GM23248 (cell line): ENCODE measurements at regions not wholly inside any gene's neighbourhood (a gene's known extent, or its start where the extent isn't known, plus 50 kb on each side); places are given as distances from the start of the nearest gene placed in this dataset.
A peak's percentile ranks its signal among the peaks of the same experiment; 100 is the strongest.

Source experiments
- DNase-seq: peaks from one replicate; pipeline ENCODE4 v3.0.0-alpha.2; 2015
- H2AFZ ChIP-seq: fragments of 200-600 bp; sonication (generic); 2 replicates; pipeline ENCODE4 v1.6.1; 2016; ENCODE audit warnings: antibody characterized with exemption
- H3F3A ChIP-seq: fragments of 200-600 bp; sonication (generic); 2 replicates; pipeline ENCODE4 v1.6.1; 2016; ENCODE audit warnings: mild to moderate bottlenecking, antibody characterized with exemption, mixed run types; ENCODE audit not compliant: insufficient read depth
- H3K27ac ChIP-seq: fragments of 200-600 bp; sonication (generic); 2 replicates; pipeline ENCODE4 v1.5.1; 2016; ENCODE audit warnings: mild to moderate bottlenecking
- H3K27me3 ChIP-seq: fragments of 200-600 bp; sonication (generic); replicated peaks from 2 replicates; pipeline ENCODE4 v1.6.1; 2016; ENCODE audit warnings: mild to moderate bottlenecking; ENCODE audit not compliant: insufficient read depth
- H3K36me3 ChIP-seq: fragments of 200-600 bp; sonication (generic); 2 replicates; pipeline ENCODE4 v1.6.1; 2016; ENCODE audit warnings: low read depth, mild to moderate bottlenecking
- H3K4me1 ChIP-seq: fragments of 200-600 bp; sonication (generic); 2 replicates; pipeline ENCODE4 v1.6.1; 2016; ENCODE audit warnings: mild to moderate bottlenecking; ENCODE audit not compliant: insufficient read depth
- H3K4me2 ChIP-seq: fragments of 200-600 bp; sonication (generic); one replicate; pipeline ENCODE4 v1.6.1; 2016; ENCODE audit warnings: mild to moderate bottlenecking; ENCODE audit not compliant: unreplicated experiment
- H3K4me3 ChIP-seq: fragments of 200-600 bp; sonication (generic); 2 replicates; pipeline ENCODE4 v1.5.1; 2016; ENCODE audit warnings: mild to moderate bottlenecking
- H3K79me2 ChIP-seq: fragments of 200-600 bp; sonication (generic); 2 replicates; pipeline ENCODE4 v1.6.1; 2016; ENCODE audit warnings: mild to moderate bottlenecking; ENCODE audit not compliant: insufficient read depth
- H3K9ac ChIP-seq: fragments of 200-600 bp; sonication (generic); 2 replicates; pipeline ENCODE4 v1.6.1; 2016; ENCODE audit warnings: mild to moderate bottlenecking
- H3K9me2 ChIP-seq: fragments of 200-600 bp; sonication (generic); 2 replicates; pipeline ENCODE4 v1.6.1; 2016; ENCODE audit warnings: mixed run types, mild to moderate bottlenecking, moderate library complexity; ENCODE audit not compliant: insufficient read depth
- H3K9me3 ChIP-seq: fragments of 200-600 bp; sonication (generic); one replicate; pipeline ENCODE4 v1.6.1; 2017; ENCODE audit warnings: low read depth
- H4K20me1 ChIP-seq: fragments of 200-600 bp; sonication (generic); 2 replicates; pipeline ENCODE4 v1.6.0; 2016; ENCODE audit not compliant: insufficient read depth
- EZH2 ChIP-seq: fragments of 200-600 bp; sonication (generic); IDR thresholded peaks from 2 replicates; pipeline ENCODE4 v1.6.1; 2018; ENCODE audit warnings: antibody characterized with exemption, mild to moderate bottlenecking; ENCODE audit not compliant: insufficient read depth, poor library complexity, severe bottlenecking
- EZH2phosphoT487 ChIP-seq: fragments of 200-600 bp; sonication (generic); IDR thresholded peaks from 2 replicates; pipeline ENCODE4 v1.6.1; 2018; ENCODE audit warnings: antibody characterized with exemption, moderate library complexity, mild to moderate bottlenecking, low read depth; ENCODE audit not compliant: insufficient read depth
- WGBS, 2 experiments: methylation state at CpG; one replicate each; pipeline ENCODE4 v1.1.6; 2015 to 2017; ENCODE audit warnings: low lambda C conversion rate in 2 of 2, low coverage in 1 of 2; ENCODE audit errors: missing lambda C conversion rate in 2 of 2; 5-methylcytosine and 5-hydroxymethylcytosine counted together
- in situ Hi-C: fragments of 300-500 bp; cut with MboI; formaldehyde crosslinking; loops from 2 replicates; pipeline ENCODE4 v1.15.0; 2020

DNA sequence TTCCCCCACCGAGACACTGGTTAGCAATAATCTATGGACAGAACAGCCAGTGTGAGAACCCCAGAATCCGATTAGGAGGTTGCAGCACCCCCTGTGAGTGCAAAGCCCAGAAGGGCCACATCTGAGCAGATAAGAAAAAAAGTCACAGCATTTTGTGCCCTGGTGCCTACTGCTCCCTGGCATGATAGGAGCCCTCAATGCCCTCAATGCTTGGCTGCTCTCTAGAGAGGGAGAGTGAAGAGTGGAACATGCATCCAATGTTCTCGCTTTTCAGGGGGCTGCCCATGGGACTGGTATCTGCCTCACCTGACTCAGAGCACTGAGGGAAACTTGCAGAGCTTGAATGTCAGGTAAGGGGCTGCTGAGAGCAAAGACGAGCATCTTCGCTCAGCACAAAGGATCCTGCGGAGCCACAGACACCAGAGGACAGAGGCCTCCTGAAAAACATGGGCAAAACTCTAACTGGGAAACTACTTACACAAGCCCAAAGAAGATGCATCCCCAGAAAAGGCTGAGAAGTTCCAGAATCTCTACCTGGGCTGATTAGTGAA is 98.0 kb upstream of the FAM20C start:
- no peaks in the 10 kb centered on the region for H3K9me2 ChIP-seq
- in situ Hi-C loops = no loop called here
- H2AFZ ChIP-seq = no peak overlapping the region
- H3K4me1 ChIP-seq = peaks cover 32% of the 10 kb centered on the region
- no peaks in the 10 kb centered on the region for H3K27me3 ChIP-seq
- no peak overlapping the region for H3K4me3 ChIP-seq
- H3K36me3 ChIP-seq = no peaks in the 10 kb centered on the region
- H4K20me1 ChIP-seq = no peaks in the 10 kb centered on the region
- no peaks in the 10 kb centered on the region for H3K9me3 ChIP-seq
- H3F3A ChIP-seq = peaks cover 23% of the 10 kb centered on the region
- no peak overlapping the region for H3K27ac ChIP-seq
- H3K79me2 ChIP-seq = no peaks in the 10 kb centered on the region
- DNase-seq = no peak
- no peak overlapping the region for H3K4me2 ChIP-seq
- TF ChIP-seq EZH2phosphoT487 (no peak), EZH2 (no peak)
- H3K9ac ChIP-seq = no peak overlapping the region
- 97 to 98% methylated on average over 6 of the region's 6 CpGs for WGBS, 2 experiments

DNA sequence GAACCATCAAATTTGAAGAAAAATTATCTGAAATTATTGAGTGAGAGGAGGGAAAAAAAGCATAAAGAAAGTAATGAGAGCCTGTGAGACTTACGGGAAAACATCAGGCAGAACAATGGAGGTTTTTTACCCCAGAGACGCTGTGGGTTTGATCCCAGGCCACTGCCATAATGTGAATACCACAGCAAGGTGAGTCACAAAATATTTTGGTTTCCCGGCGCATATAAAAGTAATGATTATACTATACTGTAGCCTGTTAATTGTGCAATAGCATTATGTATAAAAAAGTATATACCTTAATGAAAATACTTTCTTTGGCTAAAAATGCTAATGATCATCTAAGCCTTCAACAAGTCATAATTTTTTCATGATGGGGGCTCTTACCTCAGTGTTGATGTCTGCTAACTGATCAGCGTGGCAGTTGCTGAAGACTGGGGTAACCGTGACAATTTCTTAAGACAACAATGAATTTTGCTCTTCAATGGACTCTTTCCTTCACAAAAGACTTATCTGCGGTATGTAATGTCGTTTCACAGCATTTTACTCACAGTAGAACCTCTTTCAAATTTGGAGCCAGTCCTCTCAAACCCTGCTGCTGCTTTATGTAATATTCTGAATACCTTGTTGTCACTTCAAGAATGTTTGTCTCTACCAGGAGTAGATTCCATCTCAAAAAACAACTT is 97.0 kb upstream of the FAM20C start:
- Histone ChIP-seq H3K79me2 (no peaks in the 10 kb centered on the region), H3K4me1 (peaks cover 27% of the 10 kb centered on the region), H3K27ac (peak overlapping the region; percentile 34), H3K4me3 (no peak overlapping the region), H4K20me1 (no peaks in the 10 kb centered on the region), H3K9me3 (no peaks in the 10 kb centered on the region), H3K9ac (no peak overlapping the region), H3K36me3 (no peaks in the 10 kb centered on the region), H3K9me2 (no peaks in the 10 kb centered on the region), H3K4me2 (peak overlapping the region; percentile 29), H3K27me3 (no peaks in the 10 kb centered on the region), H2AFZ (no peak overlapping the region), H3F3A (peaks cover 23% of the 10 kb centered on the region)
- DNase-seq = peak; percentile 73
- 66 to 82% methylated on average over 8 of the region's 8 CpGs for whole genome bisulfite sequencing, 2 experiments
- in situ Hi-C loops = no loop called here
- TF ChIP-seq EZH2phosphoT487 (no peak), EZH2 (no peak)

DNA sequence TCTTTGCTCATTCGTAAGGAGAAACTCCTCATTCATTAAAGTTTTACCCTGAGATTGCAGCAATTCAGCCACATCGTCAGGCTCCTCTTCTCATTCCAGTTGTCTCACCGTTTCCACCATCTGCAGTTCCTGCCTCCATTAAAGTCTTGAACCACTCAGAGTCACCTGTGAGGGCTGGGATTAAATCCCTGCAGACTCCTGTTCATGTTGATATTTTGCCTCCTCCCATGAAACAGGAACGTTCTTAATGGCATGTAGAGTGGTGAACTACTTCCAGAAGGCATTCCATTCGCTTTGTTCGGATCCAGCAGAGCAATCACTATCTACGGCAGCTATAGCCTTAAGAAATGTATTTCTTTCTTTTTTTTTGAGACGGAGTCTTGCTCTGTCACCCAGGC is 96.5 kb upstream of the FAM20C start:
- 81 to 83% methylated on average over 8 of the region's 8 CpGs for WGBS, 2 experiments
- no peaks in the 10 kb centered on the region for H3K79me2 ChIP-seq
- no peaks in the 10 kb centered on the region for H4K20me1 ChIP-seq
- no peaks in the 10 kb centered on the region for H3K36me3 ChIP-seq
- H3K27me3 ChIP-seq = no peaks in the 10 kb centered on the region
- no peaks in the 10 kb centered on the region for H3K9me3 ChIP-seq
- DNase-seq = no peak
- H2AFZ ChIP-seq = no peak overlapping the region
- H3F3A ChIP-seq = peaks cover 23% of the 10 kb centered on the region
- no peak overlapping the region for H3K27ac ChIP-seq
- TF ChIP-seq EZH2 (no peak), EZH2phosphoT487 (no peak)
- in situ Hi-C loops = no loop called here
- H3K9me2 ChIP-seq = no peaks in the 10 kb centered on the region
- H3K4me1 ChIP-seq = peaks cover 27% of the 10 kb centered on the region
- H3K4me3 ChIP-seq = no peak overlapping the region
- H3K4me2 ChIP-seq = peak overlapping the region; percentile 29
- no peak overlapping the region for H3K9ac ChIP-seq

DNA sequence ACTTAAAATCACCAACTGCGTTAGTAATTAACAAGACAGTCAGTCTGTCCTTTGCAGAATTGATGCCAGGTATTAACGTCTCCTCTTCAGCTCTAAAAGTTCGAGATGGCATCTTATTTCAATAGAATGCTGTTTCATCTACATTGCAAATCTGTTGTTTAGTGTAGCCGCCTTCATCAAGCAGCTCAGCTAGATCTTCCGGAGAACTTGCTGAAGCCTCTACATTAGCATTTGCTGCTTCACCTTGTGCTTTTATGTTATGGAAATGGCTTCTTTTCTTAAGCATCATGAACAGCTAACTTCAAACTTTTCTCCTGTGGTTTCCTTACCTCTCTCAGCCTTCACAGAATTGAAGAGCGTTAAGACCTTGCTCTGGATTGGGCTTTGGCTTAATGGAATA is 95.5 kb upstream of the FAM20C start:
- Histone ChIP-seq H4K20me1 (no peaks in the 10 kb centered on the region), H2AFZ (no peak overlapping the region), H3K36me3 (no peaks in the 10 kb centered on the region), H3K9me3 (no peaks in the 10 kb centered on the region), H3K9ac (no peak overlapping the region), H3K79me2 (no peaks in the 10 kb centered on the region), H3K4me2 (no peak overlapping the region), H3F3A (peaks cover 29% of the 10 kb centered on the region), H3K9me2 (no peaks in the 10 kb centered on the region), H3K27me3 (no peaks in the 10 kb centered on the region), H3K4me1 (peaks cover 37% of the 10 kb centered on the region), H3K4me3 (no peak overlapping the region), H3K27ac (no peak overlapping the region)
- TF ChIP-seq EZH2phosphoT487 (no peak), EZH2 (no peak)
- in situ Hi-C loops = no loop called here
- no peak for DNase-seq
- WGBS, 2 experiments = 85 to 91% methylated on average over 6 of the region's 6 CpGs
